GM20000 (cell line): ENCODE measurements at regions not wholly inside any gene's neighbourhood (a gene's known extent, or its start where the extent isn't known, plus 50 kb on each side); places are given as distances from the start of the nearest gene placed in this dataset.

ENCODE experiments used
- DNase-seq: peaks from one replicate; pipeline ENCODE4 v3.0.0; 2012; ENCODE audit warnings: low spot score
- TF ChIP-seq, protein P1 (sequence below): IDR thresholded peaks from 2 replicates; pipeline ENCODE4 v1.5.1; 2012; ENCODE audit warnings: mild to moderate bottlenecking, control low read depth; ENCODE audit errors: extremely low read depth, missing control alignments

DNA sequence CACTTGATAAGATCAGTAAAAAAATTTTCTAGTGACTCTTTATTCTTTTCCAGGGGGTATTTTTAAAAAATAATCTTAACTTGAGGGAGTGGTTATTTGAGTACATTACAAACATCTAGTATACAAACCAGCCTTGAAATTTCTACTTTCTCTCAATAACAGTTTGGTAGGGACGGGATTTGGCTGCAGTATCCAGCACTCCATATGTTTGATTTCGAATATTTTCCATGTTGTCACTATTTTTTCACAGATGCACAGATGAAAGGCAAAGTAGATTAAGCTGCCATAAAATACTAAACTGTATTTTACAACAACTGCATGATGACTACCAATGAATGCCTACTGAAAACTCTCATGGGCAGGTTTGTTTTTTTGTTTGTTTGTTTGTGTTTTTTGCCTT, 225.0 kb downstream of the COX7B2 start:
- TF ChIP-seq, protein P1, sequence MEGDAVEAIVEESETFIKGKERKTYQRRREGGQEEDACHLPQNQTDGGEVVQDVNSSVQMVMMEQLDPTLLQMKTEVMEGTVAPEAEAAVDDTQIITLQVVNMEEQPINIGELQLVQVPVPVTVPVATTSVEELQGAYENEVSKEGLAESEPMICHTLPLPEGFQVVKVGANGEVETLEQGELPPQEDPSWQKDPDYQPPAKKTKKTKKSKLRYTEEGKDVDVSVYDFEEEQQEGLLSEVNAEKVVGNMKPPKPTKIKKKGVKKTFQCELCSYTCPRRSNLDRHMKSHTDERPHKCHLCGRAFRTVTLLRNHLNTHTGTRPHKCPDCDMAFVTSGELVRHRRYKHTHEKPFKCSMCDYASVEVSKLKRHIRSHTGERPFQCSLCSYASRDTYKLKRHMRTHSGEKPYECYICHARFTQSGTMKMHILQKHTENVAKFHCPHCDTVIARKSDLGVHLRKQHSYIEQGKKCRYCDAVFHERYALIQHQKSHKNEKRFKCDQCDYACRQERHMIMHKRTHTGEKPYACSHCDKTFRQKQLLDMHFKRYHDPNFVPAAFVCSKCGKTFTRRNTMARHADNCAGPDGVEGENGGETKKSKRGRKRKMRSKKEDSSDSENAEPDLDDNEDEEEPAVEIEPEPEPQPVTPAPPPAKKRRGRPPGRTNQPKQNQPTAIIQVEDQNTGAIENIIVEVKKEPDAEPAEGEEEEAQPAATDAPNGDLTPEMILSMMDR: no peak

DNA sequence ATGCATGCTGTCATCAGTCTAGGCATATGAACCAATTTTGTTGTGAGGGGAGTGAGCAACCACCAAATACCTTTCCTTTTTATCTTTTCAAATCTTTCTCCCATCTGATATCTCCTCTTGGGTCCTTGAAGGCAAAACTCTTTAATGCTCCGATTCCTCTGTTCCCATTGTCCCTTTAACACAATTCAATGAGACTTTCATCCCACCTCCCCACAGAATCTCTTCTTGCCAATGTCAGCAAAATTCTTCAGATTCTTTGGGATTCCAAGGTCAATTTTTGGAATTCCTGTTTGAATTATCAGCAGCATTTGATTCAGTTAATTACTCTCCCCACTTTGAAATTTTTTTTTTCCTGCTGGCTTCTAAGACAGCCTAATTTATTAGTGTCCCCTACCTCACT, 232.7 kb downstream of the COX7B2 start:
- TF ChIP-seq, protein P1: no peak
- no peak for DNase-seq

More for the DNA sequence above, 225.0 kb downstream of the COX7B2 start:
- DNase-seq: no peak

DNA sequence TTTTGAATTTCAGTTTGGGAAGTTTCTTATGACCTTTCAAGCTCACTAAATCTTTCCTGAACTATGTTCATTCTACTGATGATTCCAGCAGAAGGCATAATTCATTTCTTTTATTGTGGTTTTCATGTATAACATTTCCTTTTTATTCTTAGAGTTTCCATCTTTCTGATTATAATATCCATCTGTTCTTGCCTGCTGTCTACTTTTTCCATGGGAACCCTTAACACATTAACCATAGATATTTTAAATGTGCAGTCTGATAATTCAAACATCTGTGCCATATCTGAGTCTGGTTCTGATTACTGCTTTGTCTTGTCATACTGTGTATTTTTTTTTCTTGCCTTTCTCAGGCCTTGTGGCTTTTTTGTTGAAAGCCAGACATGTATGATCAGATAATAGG, 234.7 kb downstream of the COX7B2 start:
- DNase-seq: no peak
- TF ChIP-seq, protein P1: no peak

DNA sequence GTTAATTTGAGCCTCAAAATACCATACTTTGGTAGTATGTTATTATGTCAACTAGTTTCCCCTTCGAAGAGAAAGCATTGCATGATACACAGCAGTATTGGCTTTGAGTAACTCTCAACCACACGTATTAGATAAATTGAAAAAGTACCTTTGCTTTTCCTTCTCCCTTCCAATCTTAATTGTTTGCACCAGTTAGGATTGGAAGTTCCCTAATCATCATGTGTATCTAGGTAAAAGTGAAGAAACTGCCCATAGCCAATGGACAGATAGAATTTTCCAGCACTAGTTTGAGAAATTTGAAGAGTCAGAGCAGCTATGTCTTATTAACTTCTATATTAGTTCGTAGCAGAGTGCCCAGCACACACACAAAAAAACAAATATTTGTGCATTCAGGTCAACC, 241.3 kb downstream of the COX7B2 start:
- no peak for DNase-seq

DNA sequence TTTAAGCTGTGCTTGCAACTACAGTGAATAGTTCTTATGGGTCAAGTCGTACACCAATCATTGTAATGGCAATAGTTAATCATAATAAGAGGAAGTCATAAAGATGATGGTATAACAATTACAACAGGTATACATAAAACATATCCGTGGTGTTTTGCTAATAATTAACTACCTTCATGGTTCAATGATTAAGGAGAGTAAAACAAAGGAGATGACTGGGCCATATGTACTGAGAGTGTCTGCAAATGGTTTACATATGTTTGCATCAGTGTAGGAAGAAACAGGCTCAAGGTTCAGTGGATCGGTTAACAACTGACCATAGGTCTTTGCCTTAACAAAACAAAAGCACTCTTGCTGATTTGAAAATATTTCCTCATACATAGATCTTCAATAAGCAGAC, 253.0 kb downstream of the COX7B2 start:
- TF ChIP-seq, protein P1: no peak
- no peak for DNase-seq

More for the DNA sequence above, 241.3 kb downstream of the COX7B2 start:
- TF ChIP-seq, protein P1: no peak

DNA sequence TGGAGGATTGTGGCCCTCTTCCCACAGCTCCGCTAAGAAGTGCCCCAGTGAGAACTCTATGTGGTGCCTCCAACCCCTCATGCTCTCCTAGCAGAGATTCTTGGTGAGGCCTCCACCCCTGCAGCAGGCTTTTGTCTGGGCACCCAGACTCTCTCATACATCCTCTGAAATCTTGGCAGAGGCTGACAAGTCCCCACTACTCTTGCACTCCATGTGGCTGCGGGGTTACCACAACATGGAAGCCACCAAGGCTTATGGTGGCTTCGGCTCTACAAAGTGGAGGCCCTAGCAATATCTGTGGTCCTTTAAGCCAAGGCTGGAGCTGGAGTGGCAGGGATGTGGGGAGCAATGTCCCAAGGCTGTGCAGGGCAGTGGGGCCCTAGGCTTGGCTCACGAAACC, 255.2 kb downstream of the COX7B2 start:
- DNase-seq: no peak
- TF ChIP-seq, protein P1: no peak

DNA sequence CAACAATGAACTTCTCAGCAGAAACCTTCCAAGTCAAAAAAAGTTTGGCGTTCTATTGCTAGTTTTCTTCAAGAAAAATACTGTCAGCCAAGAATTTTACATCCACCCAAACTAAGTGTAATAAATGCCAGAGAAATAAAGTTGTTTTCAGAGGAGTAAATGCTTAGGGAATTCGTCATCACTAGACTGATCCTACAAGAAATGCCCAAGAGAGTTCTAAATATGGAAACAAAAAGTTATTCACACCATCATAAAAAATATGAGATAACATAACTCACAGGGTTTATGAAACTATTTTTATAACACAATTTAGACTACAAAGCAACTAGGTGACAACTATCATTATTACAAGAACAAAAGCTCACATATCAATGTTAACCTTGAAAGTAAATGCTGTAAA, 259.5 kb upstream of the GABRA2 start:
- no peak for DNase-seq
- TF ChIP-seq, protein P1: no peak
